CD4-positive, alpha-beta T cell treated with Interleukin-6 at 100 ng/mL for 8 hours (primary cell): ENCODE measurements at regions not wholly inside any gene's neighbourhood (a gene's known extent, or its start where the extent isn't known, plus 50 kb on each side); places are given as distances from the start of the nearest gene placed in this dataset.
A peak's percentile ranks its signal among the peaks of the same experiment; 100 is the strongest.
"Not testable (repeated sequence)": the region's sequence is repeated elsewhere in the genome, so short reads cannot be mapped to it uniquely, and the experiment has no call there.

Experiments used
- DNase-seq: peaks from one replicate; pipeline ENCODE4 v3.0.0-alpha.2; 2020; ENCODE audit warnings: mixed read lengths, low spot score

DNA sequence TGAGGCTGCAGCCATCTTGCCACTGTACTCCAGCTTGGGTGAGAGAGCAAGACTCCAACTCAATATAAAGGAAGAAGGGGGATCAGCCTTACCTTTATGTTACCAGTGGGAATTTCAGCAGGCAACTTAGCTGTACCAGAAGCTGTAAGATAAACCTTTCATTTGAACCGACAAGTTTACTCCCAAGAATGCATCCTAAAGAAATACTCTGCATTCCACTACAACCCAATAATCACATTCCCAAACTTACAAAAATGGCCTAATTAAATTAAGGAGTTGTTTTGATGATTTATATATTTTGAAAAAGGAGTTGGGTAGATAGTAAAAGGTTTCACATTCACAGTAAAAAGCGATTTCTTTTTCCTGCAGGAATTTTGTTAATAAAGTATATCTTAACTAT is 241.4 kb downstream of the TTC8 start:
- DNase-seq, result no peak

DNA sequence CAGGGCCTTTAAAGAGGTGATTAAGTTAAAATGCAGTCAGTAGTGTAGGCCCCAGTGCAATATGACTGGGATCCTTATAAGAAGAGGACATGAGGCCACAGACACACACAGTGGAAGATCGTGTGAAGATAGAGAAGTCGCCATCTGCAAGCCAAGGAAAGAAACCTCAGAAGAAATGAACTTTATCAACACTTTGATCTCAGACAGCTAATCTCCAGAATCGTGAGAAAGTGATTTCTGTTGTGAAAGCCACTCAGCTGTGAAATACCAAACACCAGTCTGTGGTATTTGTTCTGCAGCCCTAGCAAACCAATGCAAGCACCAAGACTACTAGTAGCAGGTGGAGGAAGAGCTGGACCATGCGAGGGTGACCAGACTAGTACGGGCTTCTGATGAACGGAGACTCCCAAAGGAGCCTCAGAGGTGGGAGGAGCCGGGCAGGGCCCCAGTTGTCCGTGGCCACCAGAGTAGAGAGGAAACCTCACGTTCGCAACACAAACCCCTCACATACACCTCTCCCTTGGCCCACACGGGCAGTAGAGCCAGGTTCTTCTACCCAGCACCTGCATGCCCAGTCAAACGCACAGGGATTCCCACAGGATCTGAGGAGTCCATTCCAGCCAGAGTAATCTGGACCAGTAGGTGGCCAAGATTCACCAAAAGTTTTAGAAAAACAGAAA is 243.0 kb downstream of the TTC8 start:
- peak; percentile 18 for DNase-seq

DNA sequence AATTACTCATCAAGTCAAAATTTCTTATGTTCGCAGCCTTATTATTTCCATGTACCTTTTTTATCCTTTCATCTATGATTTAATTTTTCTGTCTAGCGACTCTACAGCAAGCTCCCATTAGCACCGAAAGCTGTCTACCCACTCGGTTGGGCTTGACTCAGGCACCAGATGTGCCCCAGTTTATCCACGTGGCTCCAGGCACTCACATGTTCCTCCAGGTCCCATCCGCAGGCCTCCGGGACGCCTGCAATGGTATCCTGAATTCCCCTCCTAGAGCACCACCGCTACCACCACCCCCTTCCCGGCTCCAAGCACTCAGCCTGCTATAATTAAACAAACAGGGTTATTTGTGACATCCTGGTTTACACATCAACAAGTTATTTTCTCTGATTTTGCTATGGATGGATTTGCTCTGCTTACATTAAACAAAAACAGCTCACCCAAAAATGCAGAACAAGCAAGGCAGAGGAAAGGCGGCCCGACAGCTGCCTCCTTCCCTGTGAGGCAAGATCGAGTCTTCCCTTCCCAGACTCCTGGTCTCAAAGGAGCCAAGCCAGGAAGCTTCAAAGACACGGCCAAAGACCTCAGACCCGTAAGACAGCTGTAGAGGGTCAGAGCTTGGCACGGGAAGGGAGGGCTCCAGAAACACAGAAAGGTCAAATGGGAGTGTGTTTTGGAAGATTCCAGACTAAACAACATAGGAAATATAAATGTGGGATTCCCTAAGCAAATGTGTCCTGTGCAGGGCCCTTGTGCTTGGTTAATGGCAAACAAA is 253.8 kb downstream of the TTC8 start:
- no peak for DNase-seq

DNA sequence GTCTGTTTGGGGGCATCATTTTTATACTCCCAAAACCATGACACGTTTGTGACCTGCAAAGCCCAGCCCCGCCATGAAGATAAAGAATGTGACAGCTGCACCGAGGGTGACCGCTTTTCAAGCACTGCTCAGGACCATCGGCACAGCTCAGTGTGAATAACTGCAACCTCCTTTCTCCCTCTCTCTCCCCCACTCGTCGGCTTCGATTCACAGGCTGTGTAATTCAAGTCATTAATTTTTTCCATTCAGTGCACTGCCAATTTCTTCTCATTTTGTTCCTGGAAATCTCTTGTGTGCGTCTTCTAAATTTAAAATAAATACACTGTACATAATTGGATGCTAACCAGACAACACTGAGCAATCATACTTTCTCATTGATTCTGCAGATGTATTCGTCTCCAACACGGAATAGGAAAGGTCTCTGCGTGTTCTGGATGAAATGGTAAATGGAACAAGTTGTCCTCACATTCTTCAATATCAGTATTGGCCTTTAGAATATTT is 260.8 kb downstream of the TTC8 start:
- no peak for DNase-seq

DNA sequence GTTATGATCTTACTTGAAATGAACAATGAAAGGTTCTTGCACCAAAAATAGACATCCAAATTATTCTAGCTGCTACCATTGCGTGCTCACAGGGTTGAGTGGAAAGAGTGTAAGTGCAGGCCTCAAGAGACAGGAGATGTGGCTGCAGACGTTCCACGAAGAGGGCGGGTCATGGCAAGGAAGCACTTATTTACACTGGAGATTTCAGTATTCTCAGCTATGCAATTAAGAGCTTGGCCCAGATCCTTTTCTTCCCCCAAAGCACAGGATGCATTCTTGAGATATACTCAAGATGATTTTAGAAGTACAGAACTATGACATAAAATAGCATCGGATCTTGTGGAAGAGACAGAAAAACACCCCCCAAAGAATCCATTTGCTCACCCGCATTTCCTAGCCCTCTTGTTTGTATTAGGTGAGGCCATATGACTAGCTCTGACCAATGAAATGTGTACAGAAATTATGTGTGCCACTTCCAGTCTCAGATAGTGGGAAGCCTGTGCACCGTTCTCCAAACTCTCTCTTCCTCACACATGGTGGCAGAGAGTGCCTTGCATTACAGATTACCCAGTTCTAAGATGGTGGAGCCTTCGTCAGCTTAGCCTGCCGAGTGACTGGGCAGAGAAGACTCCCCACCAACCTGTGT is 261.4 kb downstream of the TTC8 start:
- DNase-seq, result no peak

DNA sequence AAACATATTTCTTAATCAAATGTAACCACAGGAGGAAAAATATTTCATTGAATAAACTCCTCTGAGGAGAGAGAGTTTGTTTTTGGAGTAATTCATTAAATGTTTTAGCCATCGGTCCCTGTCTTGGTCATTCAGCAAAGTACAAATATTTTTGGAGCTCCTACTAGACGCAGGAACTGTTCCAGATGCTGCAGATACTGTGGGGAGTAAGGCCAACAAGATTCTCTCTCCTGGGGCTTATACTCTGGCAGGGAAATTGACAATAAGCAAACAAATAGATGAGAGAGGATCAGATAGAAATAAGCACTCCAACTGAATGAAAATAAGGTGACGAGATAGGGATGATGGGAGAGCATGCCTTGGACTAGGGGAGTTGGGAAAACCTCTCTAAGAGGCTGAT is 264.1 kb downstream of the TTC8 start:
- no peak for DNase-seq

DNA sequence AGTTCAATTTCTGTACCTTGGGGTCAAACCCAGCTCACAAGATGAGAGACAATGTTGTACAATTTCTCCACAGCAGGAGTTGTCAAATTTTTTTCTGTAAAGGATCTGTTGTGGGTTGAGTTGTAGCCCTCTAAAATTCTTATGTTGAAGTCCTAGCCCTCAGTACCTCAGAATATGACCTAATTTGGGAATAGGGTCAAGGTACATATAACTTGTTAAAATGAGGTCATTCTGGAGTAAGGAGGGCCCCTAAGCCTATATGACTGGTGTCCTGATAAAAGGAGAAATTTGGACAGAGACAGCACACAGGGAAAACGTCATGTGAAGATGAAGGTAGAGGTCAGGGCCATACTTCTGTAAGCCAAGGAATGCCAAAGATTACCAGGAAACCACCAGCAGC is 264.9 kb downstream of the TTC8 start:
- DNase-seq, result no peak

DNA sequence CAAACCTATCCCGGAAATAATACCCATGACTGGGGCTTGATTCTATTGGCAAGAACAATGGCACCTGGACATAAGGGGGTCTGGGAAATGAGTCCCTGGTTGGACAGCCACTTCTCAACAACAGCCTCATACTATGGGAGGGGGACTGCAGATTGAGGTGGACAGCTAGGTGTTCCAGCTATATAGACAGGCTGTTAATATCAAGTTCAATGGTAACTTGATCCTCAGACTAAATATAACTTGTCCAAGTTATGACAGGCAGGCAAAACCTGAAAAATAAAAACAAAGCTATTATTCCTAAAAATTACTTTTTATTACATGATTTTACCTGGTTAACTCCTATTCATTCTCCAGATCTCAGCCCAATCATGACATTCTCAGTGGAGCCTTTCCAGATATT is 267.3 kb downstream of the TTC8 start:
- no peak for DNase-seq

DNA sequence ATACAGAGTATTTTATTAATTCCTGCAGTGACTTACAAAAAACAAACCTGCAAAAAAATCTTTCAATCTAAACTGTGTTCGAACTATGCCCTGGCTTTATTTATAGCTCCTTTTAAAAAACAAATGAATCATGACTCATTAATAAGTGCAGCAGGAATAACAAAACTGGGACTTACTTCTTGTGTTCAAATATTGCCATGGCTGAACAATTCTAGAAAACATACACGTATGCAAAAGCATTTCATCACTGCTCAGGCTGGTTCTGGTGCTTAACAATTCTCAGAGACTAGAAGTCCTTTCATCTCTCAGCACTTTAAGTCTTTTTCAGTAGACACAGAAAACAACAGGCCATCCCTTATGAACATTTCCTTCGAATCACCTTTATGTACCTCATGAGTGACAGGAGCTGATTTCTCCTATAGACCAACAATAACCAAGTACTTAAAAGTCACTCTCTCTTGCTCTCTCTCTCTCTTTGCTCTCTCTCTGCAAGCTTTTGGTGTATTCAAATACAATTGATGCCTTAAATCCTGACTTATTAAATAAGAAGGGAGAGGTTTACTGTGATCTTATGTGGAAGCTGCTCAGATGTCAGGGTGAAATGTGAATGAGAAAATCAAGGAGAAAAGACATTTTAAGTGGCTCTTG is 268.8 kb downstream of the TTC8 start:
- DNase-seq, result no peak

DNA sequence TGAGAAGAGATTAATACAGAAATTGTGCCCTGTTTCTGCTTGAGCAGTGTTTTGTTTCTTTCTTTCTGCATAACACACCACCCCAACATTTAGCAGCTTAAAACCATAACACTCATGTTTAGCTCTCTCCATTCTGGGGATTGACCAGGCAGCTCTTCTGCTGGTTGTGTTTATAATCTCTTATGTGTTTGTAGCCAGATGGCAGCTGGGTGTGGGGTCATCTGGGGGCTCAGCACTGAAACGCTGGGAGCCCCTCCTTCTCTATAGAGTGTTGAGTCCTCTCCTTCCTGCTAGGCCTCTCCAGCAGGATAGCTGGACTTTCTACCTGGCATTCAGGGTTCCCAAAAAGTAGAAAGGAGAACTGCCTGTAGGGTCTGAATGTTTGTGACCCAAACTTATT is 270.6 kb downstream of the TTC8 start:
- no peak for DNase-seq

DNA sequence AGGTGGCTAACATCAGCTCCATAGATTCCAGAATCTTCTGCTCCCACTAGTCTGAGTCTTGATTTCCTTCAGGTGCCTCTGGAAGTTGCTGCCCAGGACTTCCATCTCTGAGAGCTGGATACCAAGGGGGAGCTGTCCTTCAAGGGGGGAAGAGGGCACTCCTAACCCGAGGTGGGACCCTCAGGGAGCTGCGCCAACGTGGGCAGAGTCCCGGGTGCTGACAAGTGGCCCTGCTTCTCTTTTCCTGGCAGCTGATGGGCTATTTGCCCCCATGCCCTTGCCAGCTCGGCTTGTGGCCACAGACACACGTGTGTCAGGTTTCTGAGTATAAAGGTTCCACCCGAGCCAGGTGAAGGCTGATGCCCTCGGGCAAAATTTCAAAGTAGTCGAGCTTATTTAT is 272.5 kb downstream of the TTC8 start:
- no peak for DNase-seq

DNA sequence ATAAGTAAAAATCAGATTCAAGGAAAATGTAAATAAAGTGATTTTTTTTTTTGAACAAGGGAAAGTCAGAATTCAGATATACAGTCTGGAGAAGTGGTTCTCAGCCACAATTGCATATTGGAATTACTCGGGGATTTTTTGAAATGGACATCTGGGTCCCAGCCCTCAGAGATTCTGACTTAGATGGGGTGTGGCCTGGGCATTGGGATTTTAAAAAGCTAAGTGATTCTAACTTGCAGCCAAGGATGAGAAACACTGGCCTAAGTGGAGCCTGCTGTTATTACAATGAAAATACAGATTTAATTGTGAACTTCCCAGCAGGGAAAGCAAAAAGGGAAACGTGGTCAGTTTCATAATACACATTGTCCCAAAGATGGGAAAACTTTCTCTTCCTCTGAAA is 273.8 kb downstream of the TTC8 start:
- DNase-seq, result no peak

DNA sequence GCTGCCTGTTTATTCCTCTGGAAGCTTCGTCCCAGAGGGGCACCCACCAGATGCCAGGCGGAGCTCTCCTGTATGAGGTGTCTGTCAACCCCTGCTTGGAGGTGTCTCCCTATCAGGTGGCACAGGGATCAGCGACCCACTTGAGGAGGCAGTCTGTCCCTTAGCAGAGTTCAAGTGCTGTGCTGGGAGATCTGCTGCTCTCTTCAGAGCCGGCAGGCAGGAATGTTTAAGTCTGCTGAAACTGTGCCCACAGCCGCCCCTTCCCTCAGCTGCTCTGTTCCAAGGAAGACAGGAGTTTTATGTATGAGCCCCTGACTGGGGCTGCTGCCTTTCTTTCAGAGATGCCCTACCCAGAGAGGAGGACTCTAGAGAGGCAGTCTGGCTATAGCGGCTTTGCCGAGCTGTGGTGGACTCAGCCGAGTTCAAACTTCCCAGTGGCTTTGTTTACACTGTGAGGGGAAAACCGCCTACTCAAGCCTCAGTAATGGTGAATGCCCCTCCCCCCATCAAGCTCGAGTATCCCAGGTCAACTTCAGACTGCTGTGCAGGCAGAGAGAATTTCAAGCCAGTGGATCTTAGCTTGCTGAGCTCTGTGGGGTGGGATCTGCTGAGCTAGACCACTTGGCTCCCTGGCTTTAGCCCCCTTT is 279.8 kb downstream of the TTC8 start:
- DNase-seq, result not testable (repeated sequence)

DNA sequence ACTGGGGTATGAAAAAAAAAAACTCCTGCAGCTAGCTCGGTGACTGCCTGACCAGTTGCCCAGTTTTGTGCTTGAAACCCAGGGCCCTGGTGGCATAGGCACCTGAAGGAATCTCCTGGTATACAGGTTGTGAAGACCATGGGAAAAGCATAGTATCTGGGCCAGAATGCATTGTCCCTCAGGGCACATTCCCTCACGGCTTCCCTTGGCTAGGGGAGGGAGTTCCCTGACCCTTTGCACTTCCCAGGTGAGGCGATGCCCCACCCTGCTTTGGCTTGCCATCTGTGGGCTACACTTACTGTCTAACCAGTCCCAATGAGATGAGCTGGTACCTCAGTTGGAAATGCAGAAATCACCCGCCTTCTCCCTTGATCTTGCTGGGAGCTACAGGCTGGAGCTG is 280.4 kb downstream of the TTC8 start:
- DNase-seq, result not testable (repeated sequence)
